ENCODE measurements at regions not wholly inside any gene's neighbourhood (a gene's known extent, or its start where the extent isn't known, plus 50 kb on each side); places are given as distances from the start of the nearest gene placed in this dataset.

DNA sequence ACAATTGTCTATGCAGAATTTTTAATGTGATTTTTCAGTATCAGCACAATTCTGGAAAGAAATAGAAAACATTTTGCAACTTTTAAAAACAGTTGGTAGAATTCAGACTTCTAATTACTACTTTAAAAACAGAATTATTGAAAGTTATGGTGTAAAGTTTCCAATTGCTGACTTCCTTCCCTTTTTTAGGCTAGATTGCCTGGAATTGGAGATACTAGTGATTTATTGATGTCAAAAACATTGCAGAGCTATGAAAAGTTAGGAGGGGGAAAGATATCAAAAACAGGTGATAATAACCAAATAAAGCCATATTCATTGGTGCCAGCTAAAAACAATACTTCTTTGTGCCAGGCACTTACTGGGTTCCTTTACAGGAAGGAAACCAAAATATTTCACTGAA lies 485.5 kb downstream of the TMEM135 start:
- Histone ChIP-seq H3K36me3 (ENCODE audit: insufficient read depth, low read length) (no peaks in the 10 kb centered on the region), H3F3A (ENCODE audit: insufficient read depth, low read length, poor library complexity, severe bottlenecking) (no peaks in the 10 kb centered on the region), H3K27me3 (ENCODE audit: insufficient read depth, low read depth, low read length) (no peaks in the 10 kb centered on the region), H3K4me3 (ENCODE audit: low read length) (no peak overlapping the region), H3K9me3 (ENCODE audit: low read length) (no peaks in the 10 kb centered on the region), H3K27ac (ENCODE audit: low read length) (no peak overlapping the region), H4K20me1 (ENCODE audit: insufficient read depth) (no peaks in the 10 kb centered on the region), H3K79me2 (replicated peaks; ENCODE audit: insufficient read depth, low read length) (no peaks in the 10 kb centered on the region), H2AFZ (ENCODE audit: low read depth, low read length) (no peak overlapping the region), H3K4me2 (ENCODE audit: low read length) (no peak overlapping the region), H3K9me2 (ENCODE audit: insufficient read depth, low read length) (no peaks in the 10 kb centered on the region), H3K9ac (ENCODE audit: low read length) (no peak overlapping the region)
- TF ChIP-seq EZH2 (IDR thresholded peaks at IDR 0.05; ENCODE audit: borderline replicate concordance, insufficient read depth, low read length, poor library complexity, severe bottlenecking) = no peak
- no peak for TF ChIP-seq RAD21 (conservative IDR thresholded peaks at IDR 0.05)
- no peak for TF ChIP-seq TAF1 (IDR thresholded peaks at IDR 0.05; ENCODE audit: low read depth)
- TF ChIP-seq MXI1 (conservative IDR thresholded peaks at IDR 0.05; ENCODE audit: poor library complexity, severe bottlenecking) = no peak
- TF ChIP-seq POLR2AphosphoS5 (IDR thresholded peaks at IDR 0.05) = no peak
- TF ChIP-seq SMC3 (conservative IDR thresholded peaks at IDR 0.05; ENCODE audit: poor library complexity) = no peak
- TF ChIP-seq, protein P1, sequence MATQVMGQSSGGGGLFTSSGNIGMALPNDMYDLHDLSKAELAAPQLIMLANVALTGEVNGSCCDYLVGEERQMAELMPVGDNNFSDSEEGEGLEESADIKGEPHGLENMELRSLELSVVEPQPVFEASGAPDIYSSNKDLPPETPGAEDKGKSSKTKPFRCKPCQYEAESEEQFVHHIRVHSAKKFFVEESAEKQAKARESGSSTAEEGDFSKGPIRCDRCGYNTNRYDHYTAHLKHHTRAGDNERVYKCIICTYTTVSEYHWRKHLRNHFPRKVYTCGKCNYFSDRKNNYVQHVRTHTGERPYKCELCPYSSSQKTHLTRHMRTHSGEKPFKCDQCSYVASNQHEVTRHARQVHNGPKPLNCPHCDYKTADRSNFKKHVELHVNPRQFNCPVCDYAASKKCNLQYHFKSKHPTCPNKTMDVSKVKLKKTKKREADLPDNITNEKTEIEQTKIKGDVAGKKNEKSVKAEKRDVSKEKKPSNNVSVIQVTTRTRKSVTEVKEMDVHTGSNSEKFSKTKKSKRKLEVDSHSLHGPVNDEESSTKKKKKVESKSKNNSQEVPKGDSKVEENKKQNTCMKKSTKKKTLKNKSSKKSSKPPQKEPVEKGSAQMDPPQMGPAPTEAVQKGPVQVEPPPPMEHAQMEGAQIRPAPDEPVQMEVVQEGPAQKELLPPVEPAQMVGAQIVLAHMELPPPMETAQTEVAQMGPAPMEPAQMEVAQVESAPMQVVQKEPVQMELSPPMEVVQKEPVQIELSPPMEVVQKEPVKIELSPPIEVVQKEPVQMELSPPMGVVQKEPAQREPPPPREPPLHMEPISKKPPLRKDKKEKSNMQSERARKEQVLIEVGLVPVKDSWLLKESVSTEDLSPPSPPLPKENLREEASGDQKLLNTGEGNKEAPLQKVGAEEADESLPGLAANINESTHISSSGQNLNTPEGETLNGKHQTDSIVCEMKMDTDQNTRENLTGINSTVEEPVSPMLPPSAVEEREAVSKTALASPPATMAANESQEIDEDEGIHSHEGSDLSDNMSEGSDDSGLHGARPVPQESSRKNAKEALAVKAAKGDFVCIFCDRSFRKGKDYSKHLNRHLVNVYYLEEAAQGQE (IDR thresholded peaks at IDR 0.05; ENCODE audit: borderline replicate concordance) = no peak
- TF ChIP-seq EP300 (conservative IDR thresholded peaks at IDR 0.05; ENCODE audit: poor library complexity, severe bottlenecking) = no peak

DNA sequence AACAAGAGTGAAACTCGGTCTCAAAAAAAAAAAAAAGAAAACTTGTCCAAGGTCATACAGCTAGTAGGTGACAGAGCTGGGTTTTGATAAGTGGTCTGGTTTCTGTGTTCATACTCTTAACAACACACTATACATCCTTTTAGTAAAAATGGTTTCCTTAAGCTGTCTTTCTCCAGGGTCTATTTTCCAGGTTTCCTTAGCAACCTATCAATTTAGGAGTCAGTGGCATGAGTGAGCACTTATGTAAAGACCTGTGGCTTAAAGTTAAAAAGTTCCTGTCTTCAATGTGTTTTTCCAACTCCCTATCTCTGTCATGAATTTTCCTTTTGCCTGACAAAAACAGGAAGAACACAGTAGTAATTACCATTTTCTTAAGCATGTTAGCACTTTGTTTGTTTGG lies 480.5 kb downstream of the TMEM135 start:
- no peaks in the 10 kb centered on the region for H3K9me2 ChIP-seq (ENCODE audit: insufficient read depth, low read length)
- no peak for TF ChIP-seq MXI1 (conservative IDR thresholded peaks at IDR 0.05; ENCODE audit: poor library complexity, severe bottlenecking)
- no peak for TF ChIP-seq EZH2 (IDR thresholded peaks at IDR 0.05; ENCODE audit: borderline replicate concordance, insufficient read depth, low read length, poor library complexity, severe bottlenecking)
- TF ChIP-seq, protein P2, sequence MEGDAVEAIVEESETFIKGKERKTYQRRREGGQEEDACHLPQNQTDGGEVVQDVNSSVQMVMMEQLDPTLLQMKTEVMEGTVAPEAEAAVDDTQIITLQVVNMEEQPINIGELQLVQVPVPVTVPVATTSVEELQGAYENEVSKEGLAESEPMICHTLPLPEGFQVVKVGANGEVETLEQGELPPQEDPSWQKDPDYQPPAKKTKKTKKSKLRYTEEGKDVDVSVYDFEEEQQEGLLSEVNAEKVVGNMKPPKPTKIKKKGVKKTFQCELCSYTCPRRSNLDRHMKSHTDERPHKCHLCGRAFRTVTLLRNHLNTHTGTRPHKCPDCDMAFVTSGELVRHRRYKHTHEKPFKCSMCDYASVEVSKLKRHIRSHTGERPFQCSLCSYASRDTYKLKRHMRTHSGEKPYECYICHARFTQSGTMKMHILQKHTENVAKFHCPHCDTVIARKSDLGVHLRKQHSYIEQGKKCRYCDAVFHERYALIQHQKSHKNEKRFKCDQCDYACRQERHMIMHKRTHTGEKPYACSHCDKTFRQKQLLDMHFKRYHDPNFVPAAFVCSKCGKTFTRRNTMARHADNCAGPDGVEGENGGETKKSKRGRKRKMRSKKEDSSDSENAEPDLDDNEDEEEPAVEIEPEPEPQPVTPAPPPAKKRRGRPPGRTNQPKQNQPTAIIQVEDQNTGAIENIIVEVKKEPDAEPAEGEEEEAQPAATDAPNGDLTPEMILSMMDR (IDR thresholded peaks at IDR 0.05; ENCODE audit: poor library complexity, severe bottlenecking) = no peak
- no peak for TF ChIP-seq RAD21 (conservative IDR thresholded peaks at IDR 0.05)
- TF ChIP-seq EP300 (conservative IDR thresholded peaks at IDR 0.05; ENCODE audit: poor library complexity, severe bottlenecking) = no peak
- TF ChIP-seq TAF1 (IDR thresholded peaks at IDR 0.05; ENCODE audit: low read depth) = no peak
- TF ChIP-seq, protein P1 (IDR thresholded peaks at IDR 0.05; ENCODE audit: borderline replicate concordance) = no peak
- TF ChIP-seq POLR2AphosphoS5 (IDR thresholded peaks at IDR 0.05) = no peak
- no peak for TF ChIP-seq SMC3 (conservative IDR thresholded peaks at IDR 0.05; ENCODE audit: poor library complexity)
- H2AFZ ChIP-seq (ENCODE audit: low read depth, low read length) = no peak overlapping the region
- H3K4me3 ChIP-seq (ENCODE audit: low read length) = no peak overlapping the region
- no peak overlapping the region for H3K4me2 ChIP-seq (ENCODE audit: low read length)
- no peaks in the 10 kb centered on the region for H3F3A ChIP-seq (ENCODE audit: insufficient read depth, low read length, poor library complexity, severe bottlenecking)
- no peak overlapping the region for H3K9ac ChIP-seq (ENCODE audit: low read length)
- H3K9me3 ChIP-seq (ENCODE audit: low read length) = no peaks in the 10 kb centered on the region
- no peaks in the 10 kb centered on the region for H3K27me3 ChIP-seq (ENCODE audit: insufficient read depth, low read depth, low read length)
- H3K79me2 ChIP-seq (replicated peaks; ENCODE audit: insufficient read depth, low read length) = no peaks in the 10 kb centered on the region
- no peaks in the 10 kb centered on the region for H3K36me3 ChIP-seq (ENCODE audit: insufficient read depth, low read length)
- H3K27ac ChIP-seq (ENCODE audit: low read length) = no peak overlapping the region
- no peaks in the 10 kb centered on the region for H4K20me1 ChIP-seq (ENCODE audit: insufficient read depth)

Data from neural cell (in vitro differentiated cells).